ENCODE measurements at regions not wholly inside any gene's neighbourhood (a gene's known extent, or its start where the extent isn't known, plus 50 kb on each side); places are given as distances from the start of the nearest gene placed in this dataset.

- Mint-ChIP-seq H3K4me3 (no peak overlapping the region), H3K9me3 (no peaks in the 10 kb centered on the region), H3K4me1 (peaks cover 3% of the 10 kb centered on the region), H3K27ac (no peak overlapping the region), H3K27me3 (no peaks in the 10 kb centered on the region), H3K36me3 (no peaks in the 10 kb centered on the region)
Measured at GRCh38 chr1:226792368-226792767, 53.3 kb upstream of the ITPKB start.

GRCh38 chr1:226790545-226791181, 51.6 kb upstream of the ITPKB start:
- Mint-ChIP-seq H3K36me3 (no peaks in the 10 kb centered on the region), H3K4me3 (no peak overlapping the region), H3K4me1 (no peaks in the 10 kb centered on the region), H3K9me3 (no peaks in the 10 kb centered on the region), H3K27me3 (no peaks in the 10 kb centered on the region), H3K27ac (no peak overlapping the region)

GRCh38 chr1:226788965-226789364, 49.9 kb upstream of the ITPKB start:
- H3K27me3 Mint-ChIP-seq, result no peaks in the 10 kb centered on the region

More at GRCh38 chr1:226788965-226789364, 49.9 kb upstream of the ITPKB start:
- Mint-ChIP-seq H3K36me3 (no peaks in the 10 kb centered on the region), H3K4me3 (no peak overlapping the region), H3K27ac (no peak overlapping the region), H3K9me3 (no peaks in the 10 kb centered on the region), H3K4me1 (no peaks in the 10 kb centered on the region)

Data from activated naive CD4-positive, alpha-beta T cell treated with anti-CD3 and anti-CD28 coated beads, Interleukin-2, amount 50 U/mL, for 24 hours (primary cell).